ENCODE measurements at regions not wholly inside any gene's neighbourhood (a gene's known extent, or its start where the extent isn't known, plus 50 kb on each side); places are given as distances from the start of the nearest gene placed in this dataset.

DNA sequence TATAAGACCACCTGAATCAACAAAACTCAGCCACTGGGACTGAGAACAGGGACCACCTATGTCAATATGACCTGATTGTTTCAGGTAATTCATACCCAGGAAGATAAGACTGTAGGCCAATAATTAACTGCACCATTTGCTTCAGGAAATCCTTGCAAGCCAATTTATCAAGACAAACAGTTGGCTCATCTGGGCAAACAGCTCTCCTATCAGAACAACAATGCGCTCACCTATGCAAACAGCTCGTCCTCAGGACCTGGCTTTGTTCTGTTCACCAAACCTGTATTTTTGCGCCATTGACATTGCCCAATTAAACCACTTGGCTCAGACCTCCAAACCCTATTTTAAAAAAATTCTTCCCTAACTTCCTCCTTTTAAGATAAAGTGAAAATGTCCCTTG, 92.3 kb upstream of the MARCHF11 start:
- Histone ChIP-seq H4K20me1 (ENCODE audit: insufficient read depth, low read length) (no peaks in the 10 kb centered on the region), H3K27me3 (ENCODE audit: control insufficient read depth in 2 of 2, insufficient read depth in 2 of 2, low read length in 2 of 2) (no peaks in the 10 kb centered on the region), H3K27ac (ENCODE audit: low read depth in 1 of 2, low read length in 2 of 2) (no peak overlapping the region), H3K9ac (ENCODE audit: insufficient read depth, low read length, poor library complexity, severe bottlenecking) (no peak overlapping the region), H2AFZ (ENCODE audit: insufficient read depth, low read depth, low read length, poor library complexity, severe bottlenecking) (no peak overlapping the region), H3K4me3 (replicated peaks in 1 of 3; ENCODE audit: low read depth in 2 of 3, low read length in 3 of 3) (no peak overlapping the region), H3K36me3 (replicated peaks in 1 of 2; ENCODE audit: control insufficient read depth in 1 of 2, insufficient read depth in 2 of 2, low read length in 2 of 2) (no peaks in the 10 kb centered on the region), H3K4me2 (replicated peaks; ENCODE audit: extremely low read depth, low read length, poor library complexity, severe bottlenecking) (no peak overlapping the region), H3K79me2 (ENCODE audit: insufficient read depth, low read length) (no peaks in the 10 kb centered on the region), H3K4me1 (ENCODE audit: control insufficient read depth in 1 of 2, insufficient read depth in 2 of 2, low read length in 2 of 2) (no peaks in the 10 kb centered on the region), H3K9me3 (replicated peaks in 1 of 2; ENCODE audit: control insufficient read depth in 1 of 2, insufficient read depth in 1 of 2, low read length in 2 of 2) (peaks cover 0 to 2% of the 10 kb centered on the region in 2 donors)
- H3K27me3 Mint-ChIP-seq (ENCODE audit: low read depth in 3 of 3) = peaks cover 0 to 1% (median 0%) of the 10 kb centered on the region in 3 donors
- no peaks in the 10 kb centered on the region for H3K36me3 Mint-ChIP-seq
- TF ChIP-seq, protein P1, sequence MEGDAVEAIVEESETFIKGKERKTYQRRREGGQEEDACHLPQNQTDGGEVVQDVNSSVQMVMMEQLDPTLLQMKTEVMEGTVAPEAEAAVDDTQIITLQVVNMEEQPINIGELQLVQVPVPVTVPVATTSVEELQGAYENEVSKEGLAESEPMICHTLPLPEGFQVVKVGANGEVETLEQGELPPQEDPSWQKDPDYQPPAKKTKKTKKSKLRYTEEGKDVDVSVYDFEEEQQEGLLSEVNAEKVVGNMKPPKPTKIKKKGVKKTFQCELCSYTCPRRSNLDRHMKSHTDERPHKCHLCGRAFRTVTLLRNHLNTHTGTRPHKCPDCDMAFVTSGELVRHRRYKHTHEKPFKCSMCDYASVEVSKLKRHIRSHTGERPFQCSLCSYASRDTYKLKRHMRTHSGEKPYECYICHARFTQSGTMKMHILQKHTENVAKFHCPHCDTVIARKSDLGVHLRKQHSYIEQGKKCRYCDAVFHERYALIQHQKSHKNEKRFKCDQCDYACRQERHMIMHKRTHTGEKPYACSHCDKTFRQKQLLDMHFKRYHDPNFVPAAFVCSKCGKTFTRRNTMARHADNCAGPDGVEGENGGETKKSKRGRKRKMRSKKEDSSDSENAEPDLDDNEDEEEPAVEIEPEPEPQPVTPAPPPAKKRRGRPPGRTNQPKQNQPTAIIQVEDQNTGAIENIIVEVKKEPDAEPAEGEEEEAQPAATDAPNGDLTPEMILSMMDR (IDR thresholded peaks at IDR 0.05) = no peak
- no peak for DNase-seq
- no peak overlapping the region for H3K4me3 Mint-ChIP-seq
- intact Hi-C loops (cut with micrococcal nuclease) = no loop called here
- no peaks in the 10 kb centered on the region for H3K4me1 Mint-ChIP-seq
- WGBS (ENCODE audit: insufficient coverage) = 90% methylated on average over 2 of the region's 3 CpGs
- H3K9me3 Mint-ChIP-seq = peaks cover 0 to 10% (median 3%) of the 10 kb centered on the region in 7 donors
- H3K27ac Mint-ChIP-seq = no peak overlapping the region

DNA sequence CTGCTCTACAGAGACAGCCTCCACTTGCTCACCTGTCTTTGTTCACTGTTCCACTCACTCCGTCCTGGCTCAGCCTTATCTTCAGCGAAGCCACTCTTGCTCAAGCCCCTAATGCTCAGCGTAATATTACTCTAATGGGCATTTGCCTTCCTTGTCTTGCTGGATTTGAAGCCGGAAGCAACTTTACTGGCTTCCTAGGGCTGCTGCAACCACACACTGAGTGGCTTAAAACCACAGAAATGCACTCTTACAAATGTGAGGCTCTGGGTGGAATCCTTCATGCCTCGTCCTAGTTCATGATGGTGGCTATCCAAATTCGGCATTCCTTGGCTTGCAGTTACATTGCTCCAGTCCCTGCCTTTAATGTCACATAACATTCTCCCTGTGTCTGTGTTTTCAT, 85.5 kb upstream of the MARCHF11 start:
- TF ChIP-seq, protein P1 (IDR thresholded peaks at IDR 0.05) = no peak
- H4K20me1 ChIP-seq (ENCODE audit: insufficient read depth, low read length) = no peaks in the 10 kb centered on the region
- H3K4me2 ChIP-seq (replicated peaks; ENCODE audit: extremely low read depth, low read length, poor library complexity, severe bottlenecking) = no peak overlapping the region
- H3K9ac ChIP-seq (ENCODE audit: insufficient read depth, low read length, poor library complexity, severe bottlenecking) = no peak overlapping the region
- WGBS (ENCODE audit: insufficient coverage) = 77% methylated on average over 5 of the region's 6 CpGs
- no peak overlapping the region for H3K4me3 ChIP-seq (replicated peaks in 1 of 3; ENCODE audit: low read depth in 2 of 3, low read length in 3 of 3)
- no peaks in the 10 kb centered on the region for H3K27me3 ChIP-seq (ENCODE audit: control insufficient read depth in 2 of 2, insufficient read depth in 2 of 2, low read length in 2 of 2)
- Mint-ChIP-seq H3K4me3 (no peak overlapping the region), H3K4me1 (no peaks in the 10 kb centered on the region), H3K9me3 (peaks cover 1 to 10% (median 4%) of the 10 kb centered on the region in 7 donors), H3K36me3 (no peaks in the 10 kb centered on the region), H3K27ac (no peak overlapping the region), H3K27me3 (ENCODE audit: low read depth in 3 of 3) (peaks cover 0 to 3% (median 0%) of the 10 kb centered on the region in 3 donors)
- H3K27ac ChIP-seq (ENCODE audit: low read depth in 1 of 2, low read length in 2 of 2) = no peak overlapping the region
- H3K36me3 ChIP-seq (replicated peaks in 1 of 2; ENCODE audit: control insufficient read depth in 1 of 2, insufficient read depth in 2 of 2, low read length in 2 of 2) = no peaks in the 10 kb centered on the region
- peaks cover 0 to 15% of the 10 kb centered on the region in 2 donors for H3K9me3 ChIP-seq (replicated peaks in 1 of 2; ENCODE audit: control insufficient read depth in 1 of 2, insufficient read depth in 1 of 2, low read length in 2 of 2)
- no peaks in the 10 kb centered on the region for H3K79me2 ChIP-seq (ENCODE audit: insufficient read depth, low read length)
- intact Hi-C loops (cut with micrococcal nuclease) = no loop called here
- H3K4me1 ChIP-seq (ENCODE audit: control insufficient read depth in 1 of 2, insufficient read depth in 2 of 2, low read length in 2 of 2) = no peaks in the 10 kb centered on the region
- DNase-seq = no peak
- no peak overlapping the region for H2AFZ ChIP-seq (ENCODE audit: insufficient read depth, low read depth, low read length, poor library complexity, severe bottlenecking)

All from CD14-positive monocyte (primary cell).